Liver (tissue), 8 donors: ENCODE measurements at regions not wholly inside any gene's neighbourhood (a gene's known extent, or its start where the extent isn't known, plus 50 kb on each side); places are given as distances from the start of the nearest gene placed in this dataset.

Source experiments
- DNase-seq: peaks from one replicate; pipeline ENCODE4 v3.0.0-alpha.2; 2017; ENCODE audit warnings: low spot score
- H3K27ac ChIP-seq, 2 donors: one replicate each; pipeline ENCODE4 v1.7.0; 2013; ENCODE audit warnings: inconsistent platforms in 2 of 2, low read length in 2 of 2, control low read depth in 1 of 2, low read depth in 1 of 2, mild to moderate bottlenecking in 1 of 2
- H3K27me3 ChIP-seq, 4 donors: one replicate each; pipeline versions ENCODE4 v1.6.1 to v1.7.0; 2013; ENCODE audit warnings: low read length in 3 of 4, inconsistent platforms in 1 of 4, mild to moderate bottlenecking in 1 of 4, moderate library complexity in 1 of 4; ENCODE audit not compliant: control insufficient read depth in 4 of 4, insufficient read depth in 4 of 4
- H3K36me3 ChIP-seq, 4 donors: one replicate each; pipeline versions ENCODE4 v1.6.1 to v1.7.0; 2013; ENCODE audit warnings: low read length in 3 of 4, mild to moderate bottlenecking in 3 of 4, low read depth in 1 of 4, moderate library complexity in 1 of 4; ENCODE audit not compliant: control insufficient read depth in 4 of 4, insufficient read depth in 3 of 4
- H3K4me1 ChIP-seq, 4 donors: one replicate each; pipeline versions ENCODE4 v1.6.1 to v1.7.0; 2013; ENCODE audit warnings: low read length in 3 of 4, mild to moderate bottlenecking in 3 of 4, moderate library complexity in 1 of 4; ENCODE audit not compliant: control insufficient read depth in 4 of 4, insufficient read depth in 4 of 4
- H3K4me3 ChIP-seq, 3 donors: one replicate each; pipeline versions ENCODE4 v1.6.1 to v1.7.0; 2013; ENCODE audit warnings: low read length in 3 of 3, control low read depth in 1 of 3, low read depth in 1 of 3, mild to moderate bottlenecking in 1 of 3
- H3K9ac ChIP-seq, 2 donors: one replicate each; pipeline ENCODE4 v1.7.0; 2013; ENCODE audit warnings: low read length in 2 of 2, mild to moderate bottlenecking in 2 of 2, moderate library complexity in 2 of 2, control low read depth in 1 of 2, low read depth in 1 of 2
- H3K9me3 ChIP-seq, 4 donors: one replicate each; pipeline versions ENCODE4 v1.6.1 to v1.7.0; 2013; ENCODE audit warnings: low read length in 3 of 4; ENCODE audit not compliant: control insufficient read depth in 4 of 4
- EGR1 ChIP-seq, 2 donors: IDR thresholded peaks; 2 replicates each; pipeline ENCODE4 v1.6.1; 2016 to 2018; ENCODE audit warnings: antibody characterized with exemption in 2 of 2, low read depth in 2 of 2
- FOXA1 ChIP-seq: IDR thresholded peaks from 2 replicates; pipeline ENCODE4 v1.6.1; 2016; ENCODE audit warnings: antibody characterized with exemption
- FOXA2 ChIP-seq: IDR thresholded peaks from 2 replicates; pipeline ENCODE4 v1.6.1; 2016; ENCODE audit warnings: antibody characterized with exemption
- GABPA ChIP-seq, 2 donors: IDR thresholded peaks in 1 of 2; conservative IDR thresholded peaks in 1 of 2; 2 replicates each; pipeline ENCODE4 v1.6.1; 2016; ENCODE audit warnings: antibody characterized with exemption in 2 of 2, mild to moderate bottlenecking in 1 of 2, moderate library complexity in 1 of 2
- HNF4A ChIP-seq, 2 donors: conservative IDR thresholded peaks; 2 replicates each; pipeline ENCODE4 v1.6.1; 2016; ENCODE audit warnings: antibody characterized with exemption in 2 of 2, mild to moderate bottlenecking in 2 of 2
- HNF4G ChIP-seq: IDR thresholded peaks from 2 replicates; pipeline ENCODE4 v1.6.1; 2016; ENCODE audit warnings: antibody characterized with exemption
- MAX ChIP-seq: IDR thresholded peaks from 2 replicates; pipeline ENCODE4 v1.6.1; 2016; ENCODE audit warnings: antibody characterized with exemption
- NR2F2 ChIP-seq: IDR thresholded peaks from 2 replicates; pipeline ENCODE4 v1.6.1; 2016; ENCODE audit warnings: antibody characterized with exemption
- RAD21 ChIP-seq, 2 donors: IDR thresholded peaks; 2 replicates each; pipeline ENCODE4 v1.6.1; 2016; ENCODE audit warnings: antibody characterized with exemption in 2 of 2, mild to moderate bottlenecking in 2 of 2
- REST ChIP-seq: IDR thresholded peaks from 2 replicates; pipeline ENCODE4 v1.6.1; 2016; ENCODE audit warnings: antibody characterized with exemption, mild to moderate bottlenecking
- RXRA ChIP-seq, 2 donors: IDR thresholded peaks; 2 replicates each; pipeline ENCODE4 v1.6.1; 2017 to 2018; ENCODE audit warnings: antibody characterized with exemption in 2 of 2, mild to moderate bottlenecking in 1 of 2
- SP1 ChIP-seq: IDR thresholded peaks from 2 replicates; pipeline ENCODE4 v1.6.1; 2018; ENCODE audit warnings: antibody characterized with exemption, mild to moderate bottlenecking
- TAF1 ChIP-seq: conservative IDR thresholded peaks from 2 replicates; pipeline ENCODE4 v1.6.1; 2016; ENCODE audit warnings: antibody characterized with exemption, mild to moderate bottlenecking
- YY1 ChIP-seq: IDR thresholded peaks from 2 replicates; pipeline ENCODE4 v1.6.1; 2016; ENCODE audit warnings: antibody characterized with exemption, mild to moderate bottlenecking
- WGBS: extraction: QIAGEN DNeasy Blood & Tissue Kit; methylation state at CpG from one replicate; pipeline ENCODE4 v1.1.7; 2013; 5-methylcytosine and 5-hydroxymethylcytosine counted together
- TF ChIP-seq, protein P1 (sequence below): IDR thresholded peaks from 2 replicates; pipeline ENCODE4 v1.6.1; 2016; ENCODE audit warnings: antibody characterized with exemption
- TF ChIP-seq, protein P2 (sequence below): fragments of 150-350 bp; IDR thresholded peaks from 2 replicates; pipeline ENCODE4 v1.5.1; 2017; ENCODE audit warnings: improper control_type of control experiment, low read depth, low read length; ENCODE audit not compliant: missing input control
- TF ChIP-seq, protein P3 (sequence below): IDR thresholded peaks from 2 replicates; pipeline ENCODE4 v1.6.1; 2016; ENCODE audit warnings: antibody characterized with exemption
- donor health status: healthy.
- donor health status: healthy.
- donor health status: healthy.
- donor health status: healthy.
- donor health status: healthy.

GRCh38 chr15:77795446-77795845 lies 162.7 kb upstream of the LINGO1 start:
- H3K27ac ChIP-seq: no peak overlapping the region
- no peak overlapping the region for H3K9ac ChIP-seq
- H3K9me3 ChIP-seq: no peaks in the 10 kb centered on the region
- 61% methylated on average over 10 of the region's 10 CpGs for WGBS
- H3K27me3 ChIP-seq: peaks cover 0 to 5% (median 0%) of the 10 kb centered on the region in 4 donors
- no peak for DNase-seq
- TF ChIP-seq FOXA2: no peak
- no peak for TF ChIP-seq GABPA (IDR thresholded peaks at IDR 0.05 in 1 of 2, conservative IDR thresholded peaks at IDR 0.05 in 1 of 2)
- TF ChIP-seq EGR1 (IDR thresholded peaks at IDR 0.05; ENCODE audit: low read depth in 2 of 2): no peak
- TF ChIP-seq, protein P1, sequence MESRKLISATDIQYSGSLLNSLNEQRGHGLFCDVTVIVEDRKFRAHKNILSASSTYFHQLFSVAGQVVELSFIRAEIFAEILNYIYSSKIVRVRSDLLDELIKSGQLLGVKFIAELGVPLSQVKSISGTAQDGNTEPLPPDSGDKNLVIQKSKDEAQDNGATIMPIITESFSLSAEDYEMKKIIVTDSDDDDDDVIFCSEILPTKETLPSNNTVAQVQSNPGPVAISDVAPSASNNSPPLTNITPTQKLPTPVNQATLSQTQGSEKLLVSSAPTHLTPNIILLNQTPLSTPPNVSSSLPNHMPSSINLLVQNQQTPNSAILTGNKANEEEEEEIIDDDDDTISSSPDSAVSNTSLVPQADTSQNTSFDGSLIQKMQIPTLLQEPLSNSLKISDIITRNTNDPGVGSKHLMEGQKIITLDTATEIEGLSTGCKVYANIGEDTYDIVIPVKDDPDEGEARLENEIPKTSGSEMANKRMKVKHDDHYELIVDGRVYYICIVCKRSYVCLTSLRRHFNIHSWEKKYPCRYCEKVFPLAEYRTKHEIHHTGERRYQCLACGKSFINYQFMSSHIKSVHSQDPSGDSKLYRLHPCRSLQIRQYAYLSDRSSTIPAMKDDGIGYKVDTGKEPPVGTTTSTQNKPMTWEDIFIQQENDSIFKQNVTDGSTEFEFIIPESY: no peak
- no peak for TF ChIP-seq REST
- TF ChIP-seq, protein P2, sequence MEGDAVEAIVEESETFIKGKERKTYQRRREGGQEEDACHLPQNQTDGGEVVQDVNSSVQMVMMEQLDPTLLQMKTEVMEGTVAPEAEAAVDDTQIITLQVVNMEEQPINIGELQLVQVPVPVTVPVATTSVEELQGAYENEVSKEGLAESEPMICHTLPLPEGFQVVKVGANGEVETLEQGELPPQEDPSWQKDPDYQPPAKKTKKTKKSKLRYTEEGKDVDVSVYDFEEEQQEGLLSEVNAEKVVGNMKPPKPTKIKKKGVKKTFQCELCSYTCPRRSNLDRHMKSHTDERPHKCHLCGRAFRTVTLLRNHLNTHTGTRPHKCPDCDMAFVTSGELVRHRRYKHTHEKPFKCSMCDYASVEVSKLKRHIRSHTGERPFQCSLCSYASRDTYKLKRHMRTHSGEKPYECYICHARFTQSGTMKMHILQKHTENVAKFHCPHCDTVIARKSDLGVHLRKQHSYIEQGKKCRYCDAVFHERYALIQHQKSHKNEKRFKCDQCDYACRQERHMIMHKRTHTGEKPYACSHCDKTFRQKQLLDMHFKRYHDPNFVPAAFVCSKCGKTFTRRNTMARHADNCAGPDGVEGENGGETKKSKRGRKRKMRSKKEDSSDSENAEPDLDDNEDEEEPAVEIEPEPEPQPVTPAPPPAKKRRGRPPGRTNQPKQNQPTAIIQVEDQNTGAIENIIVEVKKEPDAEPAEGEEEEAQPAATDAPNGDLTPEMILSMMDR: no peak
- TF ChIP-seq HNF4G: no peak
- H3K4me1 ChIP-seq: no peaks in the 10 kb centered on the region
- H3K4me3 ChIP-seq: no peak overlapping the region
- no peaks in the 10 kb centered on the region for H3K36me3 ChIP-seq

DNA sequence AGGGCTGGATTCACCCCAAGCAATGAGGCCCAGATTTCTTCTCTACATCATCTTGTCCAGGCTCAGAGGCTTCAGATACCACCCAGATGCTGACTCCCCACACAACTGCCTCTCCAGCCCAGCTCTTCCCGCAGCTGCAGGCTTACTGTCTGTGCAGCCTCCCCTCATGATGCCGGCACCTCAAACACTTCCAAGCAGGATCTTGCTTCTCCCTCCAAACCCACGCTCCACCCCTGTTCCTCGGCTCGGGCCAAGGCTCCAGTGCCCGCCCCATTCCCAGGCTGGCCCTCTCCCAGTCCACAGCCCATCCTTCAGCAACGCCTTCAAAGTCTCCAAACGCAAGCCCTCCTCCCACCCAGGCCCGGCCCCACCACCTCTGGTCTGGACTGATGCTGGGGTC lies 159.2 kb upstream of the LINGO1 start:
- WGBS: 92% methylated on average over 9 of the region's 9 CpGs
- Histone ChIP-seq H3K4me3 (no peak overlapping the region), H3K36me3 (no peaks in the 10 kb centered on the region), H3K27ac (no peak overlapping the region), H3K4me1 (no peaks in the 10 kb centered on the region), H3K27me3 (peaks cover 0 to 5% (median 0%) of the 10 kb centered on the region in 4 donors), H3K9me3 (no peaks in the 10 kb centered on the region), H3K9ac (no peak overlapping the region)
- DNase-seq: no peak
- TF ChIP-seq, protein P3, sequence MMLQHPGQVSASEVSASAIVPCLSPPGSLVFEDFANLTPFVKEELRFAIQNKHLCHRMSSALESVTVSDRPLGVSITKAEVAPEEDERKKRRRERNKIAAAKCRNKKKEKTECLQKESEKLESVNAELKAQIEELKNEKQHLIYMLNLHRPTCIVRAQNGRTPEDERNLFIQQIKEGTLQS: no peak
- TF ChIP-seq SP1: no peak
- no peak for TF ChIP-seq HNF4A (conservative IDR thresholded peaks at IDR 0.05)
- no peak for TF ChIP-seq MAX
- TF ChIP-seq YY1: no peak
- TF ChIP-seq HNF4G: no peak
- no peak for TF ChIP-seq RAD21 (IDR thresholded peaks at IDR 0.05)
- TF ChIP-seq NR2F2: no peak
- TF ChIP-seq GABPA (IDR thresholded peaks at IDR 0.05 in 1 of 2, conservative IDR thresholded peaks at IDR 0.05 in 1 of 2): no peak
- no peak for TF ChIP-seq REST
- TF ChIP-seq, protein P1: no peak
- no peak for TF ChIP-seq RXRA (IDR thresholded peaks at IDR 0.05)
- TF ChIP-seq EGR1 (IDR thresholded peaks at IDR 0.05; ENCODE audit: low read depth in 2 of 2): no peak
- no peak for TF ChIP-seq FOXA2
- TF ChIP-seq TAF1: no peak
- TF ChIP-seq FOXA1: no peak
